NT2/D1 (cell line): ENCODE measurements at regions not wholly inside any gene's neighbourhood (a gene's known extent, or its start where the extent isn't known, plus 50 kb on each side); places are given as distances from the start of the nearest gene placed in this dataset.

Experiments
- SUZ12 ChIP-seq: IDR thresholded peaks from 2 replicates; pipeline ENCODE4 v1.6.1; 2011; ENCODE audit not compliant: insufficient read length, insufficient read depth; ENCODE audit errors: extremely low read depth
- YY1 ChIP-seq: IDR thresholded peaks from 2 replicates; pipeline ENCODE4 v1.6.1; 2011; ENCODE audit not compliant: insufficient read length, insufficient read depth

DNA sequence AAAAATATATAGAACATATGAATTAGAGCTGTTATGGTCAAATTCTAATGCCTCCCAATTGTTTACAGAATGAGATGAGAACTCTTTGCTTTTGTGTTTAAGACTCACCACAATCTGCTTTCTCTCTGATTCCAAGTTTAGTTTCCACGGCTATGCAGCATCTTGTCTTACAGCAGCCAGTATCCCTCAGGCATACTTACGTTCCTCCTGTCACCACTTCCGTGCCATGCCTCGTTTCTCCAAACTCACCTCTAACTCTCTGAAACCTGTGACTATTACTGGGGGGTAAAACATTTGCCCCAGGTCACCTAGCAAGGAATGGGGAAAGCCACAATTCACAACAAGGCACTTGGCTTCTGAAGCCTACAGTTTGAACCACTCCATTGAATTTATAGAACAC is 192.8 kb upstream of the NRIP1 start:
- no peak for TF ChIP-seq YY1
- no peak for TF ChIP-seq SUZ12
